Neural progenitor cell (in vitro differentiated cells): ENCODE measurements at regions not wholly inside any gene's neighbourhood (a gene's known extent, or its start where the extent isn't known, plus 50 kb on each side); places are given as distances from the start of the nearest gene placed in this dataset.

Experiments
- DNase-seq: peaks from one replicate; pipeline ENCODE4 v3.0.0-alpha.2; 2016; ENCODE audit warnings: low spot score
- H2AFZ ChIP-seq: fragments of 200-600 bp; sonication (generic); replicated peaks from 2 replicates; pipeline ENCODE4 v1.6.1; 2016; ENCODE audit warnings: antibody characterized with exemption
- H3F3A ChIP-seq: fragments of 200-600 bp; sonication (generic); 2 replicates; pipeline ENCODE4 v1.6.1; 2016; ENCODE audit warnings: antibody characterized with exemption, low read depth
- H3K27ac ChIP-seq: fragments of 200-600 bp; sonication (generic); 2 replicates; pipeline ENCODE4 v1.5.1; 2016; ENCODE audit warnings: mild to moderate bottlenecking
- H3K27me3 ChIP-seq: fragments of 200-600 bp; sonication (generic); 2 replicates; pipeline ENCODE4 v1.6.1; 2016; ENCODE audit warnings: mild to moderate bottlenecking, moderate library complexity
- H3K36me3 ChIP-seq: fragments of 200-600 bp; sonication (generic); 2 replicates; pipeline ENCODE4 v1.5.1; 2016
- H3K4me1 ChIP-seq: fragments of 200-600 bp; sonication (generic); 2 replicates; pipeline ENCODE4 v1.6.1; 2016; ENCODE audit warnings: mixed run types
- H3K4me2 ChIP-seq: fragments of 200-600 bp; sonication (generic); 2 replicates; pipeline ENCODE4 v1.6.1; 2016
- H3K4me3 ChIP-seq: fragments of 200-600 bp; sonication (generic); 2 replicates; pipeline ENCODE4 v1.5.1; 2016
- H3K79me2 ChIP-seq: fragments of 200-600 bp; sonication (generic); 2 replicates; pipeline ENCODE4 v1.6.1; 2016; ENCODE audit warnings: low read depth
- H3K9ac ChIP-seq: fragments of 200-600 bp; sonication (generic); 2 replicates; pipeline ENCODE4 v1.6.1; 2016
- H3K9me3 ChIP-seq: fragments of 200-600 bp; sonication (generic); 2 replicates; pipeline ENCODE4 v1.5.1; 2016; ENCODE audit warnings: low read depth
- H4K20me1 ChIP-seq: fragments of 200-600 bp; sonication (generic); 2 replicates; pipeline ENCODE4 v1.6.1; 2016; ENCODE audit warnings: low read depth
- H3K27ac Mint-ChIP-seq: 3 replicates; pipeline ENCODE4 v1.8.0; 2021; ENCODE audit warnings: mixed read lengths
- H3K27me3 Mint-ChIP-seq: 2 replicates; pipeline ENCODE4 v1.8.0; 2022; ENCODE audit warnings: low read depth, mild to moderate bottlenecking, inconsistent platforms, moderate library complexity, mixed read lengths; ENCODE audit not compliant: insufficient read depth
- H3K36me3 Mint-ChIP-seq: 3 replicates; pipeline ENCODE4 v1.8.0; 2021; ENCODE audit warnings: mixed read lengths
- H3K4me1 Mint-ChIP-seq: 3 replicates; pipeline ENCODE4 v1.8.0; 2021; ENCODE audit warnings: mixed read lengths
- H3K4me3 Mint-ChIP-seq: 3 replicates; pipeline ENCODE4 v1.8.0; 2021; ENCODE audit warnings: mild to moderate bottlenecking, moderate library complexity, mixed read lengths
- H3K9me3 Mint-ChIP-seq: 3 replicates; pipeline ENCODE4 v1.8.0; 2020; ENCODE audit warnings: mixed read lengths
- EZH2 ChIP-seq: fragments of 200-600 bp; sonication (generic); IDR thresholded peaks from 2 replicates; pipeline ENCODE4 v1.6.1; 2017; ENCODE audit warnings: antibody characterized with exemption, mild to moderate bottlenecking, moderate library complexity
- EZH2phosphoT487 ChIP-seq: fragments of 200-600 bp; sonication (generic); IDR thresholded peaks from 2 replicates; pipeline ENCODE4 v1.6.1; 2017; ENCODE audit warnings: antibody characterized with exemption
- TF ChIP-seq, protein P1 (sequence below): fragments of 200-600 bp; sonication (generic); IDR thresholded peaks from 2 replicates; pipeline ENCODE4 v1.5.1; 2017; ENCODE audit warnings: antibody characterized with exemption, mild to moderate bottlenecking

- DNase-seq = no peak
- Histone ChIP-seq H3K4me1 (no peaks in the 10 kb centered on the region), H3K79me2 (no peaks in the 10 kb centered on the region), H2AFZ (no peak overlapping the region), H3K36me3 (no peaks in the 10 kb centered on the region), H3K4me3 (no peak overlapping the region), H3K27ac (no peak overlapping the region), H3K9ac (no peak overlapping the region), H3K4me2 (no peak overlapping the region), H3K9me3 (no peaks in the 10 kb centered on the region), H3F3A (no peaks in the 10 kb centered on the region), H4K20me1 (no peaks in the 10 kb centered on the region), H3K27me3 (no peaks in the 10 kb centered on the region)
- Mint-ChIP-seq H3K9me3 (peaks cover 2% of the 10 kb centered on the region), H3K27me3 (peaks cover 2% of the 10 kb centered on the region), H3K4me1 (no peaks in the 10 kb centered on the region), H3K36me3 (no peaks in the 10 kb centered on the region), H3K27ac (no peak overlapping the region), H3K4me3 (no peak overlapping the region)
- no peak for TF ChIP-seq EZH2
- no peak for TF ChIP-seq EZH2phosphoT487
- TF ChIP-seq, protein P1, sequence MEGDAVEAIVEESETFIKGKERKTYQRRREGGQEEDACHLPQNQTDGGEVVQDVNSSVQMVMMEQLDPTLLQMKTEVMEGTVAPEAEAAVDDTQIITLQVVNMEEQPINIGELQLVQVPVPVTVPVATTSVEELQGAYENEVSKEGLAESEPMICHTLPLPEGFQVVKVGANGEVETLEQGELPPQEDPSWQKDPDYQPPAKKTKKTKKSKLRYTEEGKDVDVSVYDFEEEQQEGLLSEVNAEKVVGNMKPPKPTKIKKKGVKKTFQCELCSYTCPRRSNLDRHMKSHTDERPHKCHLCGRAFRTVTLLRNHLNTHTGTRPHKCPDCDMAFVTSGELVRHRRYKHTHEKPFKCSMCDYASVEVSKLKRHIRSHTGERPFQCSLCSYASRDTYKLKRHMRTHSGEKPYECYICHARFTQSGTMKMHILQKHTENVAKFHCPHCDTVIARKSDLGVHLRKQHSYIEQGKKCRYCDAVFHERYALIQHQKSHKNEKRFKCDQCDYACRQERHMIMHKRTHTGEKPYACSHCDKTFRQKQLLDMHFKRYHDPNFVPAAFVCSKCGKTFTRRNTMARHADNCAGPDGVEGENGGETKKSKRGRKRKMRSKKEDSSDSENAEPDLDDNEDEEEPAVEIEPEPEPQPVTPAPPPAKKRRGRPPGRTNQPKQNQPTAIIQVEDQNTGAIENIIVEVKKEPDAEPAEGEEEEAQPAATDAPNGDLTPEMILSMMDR = no peak
Measured at GRCh38 chr16:65984296-65984695, 382.2 kb upstream of the CDH5 start.

- H3K4me3 ChIP-seq = no peak overlapping the region
- DNase-seq = no peak
- H3K36me3 ChIP-seq = no peaks in the 10 kb centered on the region
- H3K27ac ChIP-seq = no peak overlapping the region
- no peak overlapping the region for H3K9ac ChIP-seq
- H3K4me1 ChIP-seq = no peaks in the 10 kb centered on the region
- H3K9me3 ChIP-seq = no peaks in the 10 kb centered on the region
- Mint-ChIP-seq H3K4me3 (no peak overlapping the region), H3K27ac (no peak overlapping the region), H3K9me3 (no peaks in the 10 kb centered on the region), H3K4me1 (no peaks in the 10 kb centered on the region), H3K36me3 (no peaks in the 10 kb centered on the region), H3K27me3 (peaks cover 2% of the 10 kb centered on the region)
- H3K79me2 ChIP-seq = no peaks in the 10 kb centered on the region
- no peaks in the 10 kb centered on the region for H4K20me1 ChIP-seq
- no peaks in the 10 kb centered on the region for H3F3A ChIP-seq
- H3K4me2 ChIP-seq = no peak overlapping the region
- H2AFZ ChIP-seq = no peak overlapping the region
- TF ChIP-seq, protein P1 = no peak
- TF ChIP-seq EZH2 (no peak), EZH2phosphoT487 (no peak)
- H3K27me3 ChIP-seq = no peaks in the 10 kb centered on the region
Measured at GRCh38 chr16:65981057-65981456, 385.4 kb upstream of the CDH5 start.

- H3K27me3 Mint-ChIP-seq = peaks cover 3% of the 10 kb centered on the region
- TF ChIP-seq EZH2phosphoT487 = no peak
- Histone ChIP-seq H3F3A (no peaks in the 10 kb centered on the region), H3K9ac (no peak overlapping the region), H4K20me1 (no peaks in the 10 kb centered on the region), H3K4me1 (no peaks in the 10 kb centered on the region), H3K79me2 (no peaks in the 10 kb centered on the region), H3K4me3 (no peak overlapping the region), H3K27ac (no peak overlapping the region), H3K9me3 (no peaks in the 10 kb centered on the region), H2AFZ (no peak overlapping the region), H3K36me3 (no peaks in the 10 kb centered on the region), H3K27me3 (no peaks in the 10 kb centered on the region), H3K4me2 (no peak overlapping the region)
- peaks cover 12% of the 10 kb centered on the region for H3K9me3 Mint-ChIP-seq
- DNase-seq = peak; percentile 5
- no peak overlapping the region for H3K4me3 Mint-ChIP-seq
- no peaks in the 10 kb centered on the region for H3K4me1 Mint-ChIP-seq
- no peaks in the 10 kb centered on the region for H3K36me3 Mint-ChIP-seq
- no peak overlapping the region for H3K27ac Mint-ChIP-seq
Measured at GRCh38 chr16:65975049-65975708, 391.3 kb upstream of the CDH5 start.

DNA sequence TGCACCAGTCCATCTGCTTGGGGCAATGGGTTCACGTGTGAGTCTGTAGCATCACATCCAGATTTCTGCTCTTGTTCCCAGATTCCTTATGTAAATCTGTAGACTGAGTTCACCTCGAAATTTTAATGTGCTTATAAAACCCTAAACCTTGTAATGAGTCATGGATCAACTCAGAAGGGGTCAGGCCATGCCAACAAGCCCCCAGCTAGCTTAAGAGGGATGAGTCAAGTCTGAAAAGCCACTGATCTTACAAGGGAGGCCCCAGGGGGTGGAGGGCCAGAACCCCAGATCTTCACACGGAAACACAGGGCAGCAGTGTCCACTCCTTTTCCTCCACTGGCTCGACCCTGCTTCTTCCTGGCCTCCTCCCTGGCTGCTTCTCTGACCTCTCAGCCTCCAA lies 399.1 kb upstream of the CDH5 start:
- Histone ChIP-seq H3K27ac (no peak overlapping the region), H3F3A (no peaks in the 10 kb centered on the region), H3K36me3 (no peaks in the 10 kb centered on the region), H3K4me2 (no peak overlapping the region), H3K4me3 (no peak overlapping the region), H3K4me1 (peaks cover 2% of the 10 kb centered on the region), H4K20me1 (no peaks in the 10 kb centered on the region), H3K9me3 (no peaks in the 10 kb centered on the region), H3K9ac (no peak overlapping the region), H3K27me3 (no peaks in the 10 kb centered on the region), H3K79me2 (no peaks in the 10 kb centered on the region), H2AFZ (no peak overlapping the region)
- no peaks in the 10 kb centered on the region for H3K36me3 Mint-ChIP-seq
- no peak for DNase-seq
- H3K4me1 Mint-ChIP-seq = peaks cover 6% of the 10 kb centered on the region
- TF ChIP-seq EZH2 = no peak
- TF ChIP-seq EZH2phosphoT487 = no peak
- TF ChIP-seq, protein P1 = no peak
- peaks cover 6% of the 10 kb centered on the region for H3K9me3 Mint-ChIP-seq
- no peak overlapping the region for H3K27ac Mint-ChIP-seq
- no peak overlapping the region for H3K4me3 Mint-ChIP-seq
- peaks cover 7% of the 10 kb centered on the region for H3K27me3 Mint-ChIP-seq
